ENCODE measurements at regions not wholly inside any gene's neighbourhood (a gene's known extent, or its start where the extent isn't known, plus 50 kb on each side); places are given as distances from the start of the nearest gene placed in this dataset.

DNA sequence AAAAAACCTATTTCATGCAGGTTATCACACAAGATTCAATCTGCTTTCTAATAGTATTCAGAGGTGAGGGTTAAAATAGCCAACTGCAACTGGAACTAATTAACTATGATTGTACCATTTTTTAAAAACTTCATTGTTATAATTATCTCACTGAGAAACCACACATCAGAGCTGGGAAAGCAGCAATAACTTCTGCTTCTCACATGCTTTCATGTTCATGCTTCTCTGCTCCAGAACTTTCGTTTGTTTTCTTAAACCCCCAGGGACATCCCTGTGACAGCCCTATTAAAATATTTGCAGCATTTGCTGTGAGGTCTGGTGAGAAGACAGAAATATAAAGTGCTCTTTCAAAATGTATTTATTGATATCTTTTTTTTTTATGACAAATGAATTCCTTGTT is 389.0 kb upstream of the SORCS1 start:
- 11% methylated on average over 1 of the region's 1 CpG for WGBS
- no peak overlapping the region for H3K4me3 ChIP-seq (ENCODE audit: low read depth, low read length)

DNA sequence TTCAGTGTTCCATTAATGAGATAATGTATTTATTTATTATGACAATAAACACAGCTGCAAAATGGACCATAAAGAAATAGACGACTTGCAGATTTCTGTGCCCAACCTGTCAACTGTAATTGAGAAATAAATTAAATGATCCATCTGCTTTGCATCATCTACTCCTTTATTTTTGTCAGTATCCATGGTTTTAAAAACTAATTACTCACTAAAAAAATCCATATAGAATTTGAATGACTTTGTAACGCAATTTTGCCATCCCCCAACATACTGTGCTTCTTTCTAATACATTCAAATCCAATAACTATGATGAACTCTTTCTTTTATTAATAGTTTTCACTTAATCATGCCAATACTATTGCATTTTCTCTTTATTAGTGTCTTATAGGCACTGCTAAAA is 388.5 kb upstream of the SORCS1 start:
- no peak for DNase-seq (ENCODE audit: extremely low spot score)

More for the DNA sequence above, 389.0 kb upstream of the SORCS1 start:
- no peak overlapping the region for H3K27ac ChIP-seq (ENCODE audit: low read depth)
- no peaks in the 10 kb centered on the region for H3K4me1 ChIP-seq (ENCODE audit: insufficient read depth)
- no peak for DNase-seq (ENCODE audit: extremely low spot score)
- H3K36me3 ChIP-seq (ENCODE audit: insufficient read depth), result no peaks in the 10 kb centered on the region

DNA sequence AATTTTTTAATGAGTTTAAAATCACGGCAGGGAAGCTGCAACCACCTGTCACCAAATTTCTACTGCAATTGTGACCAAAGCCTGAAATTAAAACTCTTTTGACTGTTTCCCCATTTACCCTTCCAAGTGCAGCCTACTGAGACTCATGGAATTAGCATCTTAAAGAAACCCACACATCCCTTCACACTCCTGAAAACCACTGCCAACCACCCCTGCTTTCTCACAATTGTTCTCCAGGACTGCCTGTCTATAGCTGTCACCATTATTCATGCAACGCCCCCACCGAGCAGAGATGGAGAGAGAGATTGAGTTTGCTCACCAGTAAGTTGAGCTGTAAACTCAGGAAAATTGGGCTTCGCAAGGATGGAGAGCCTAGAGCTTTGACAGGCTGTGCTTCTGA is 383.8 kb upstream of the SORCS1 start:
- H3K27ac ChIP-seq (ENCODE audit: low read depth), result no peak overlapping the region
- WGBS, result 56% methylated on average over 4 of the region's 4 CpGs
- DNase-seq (ENCODE audit: extremely low spot score), result no peak
- H3K4me1 ChIP-seq (ENCODE audit: insufficient read depth), result no peaks in the 10 kb centered on the region
- no peak overlapping the region for H3K4me3 ChIP-seq (ENCODE audit: low read depth, low read length)
- H3K36me3 ChIP-seq (ENCODE audit: insufficient read depth), result no peaks in the 10 kb centered on the region

More for the DNA sequence above, 388.5 kb upstream of the SORCS1 start:
- WGBS, result 50% methylated on average over 2 of the region's 2 CpGs
- Histone ChIP-seq H3K36me3 (ENCODE audit: insufficient read depth) (no peaks in the 10 kb centered on the region), H3K4me1 (ENCODE audit: insufficient read depth) (no peaks in the 10 kb centered on the region), H3K4me3 (ENCODE audit: low read depth, low read length) (no peak overlapping the region), H3K27ac (ENCODE audit: low read depth) (no peak overlapping the region)

DNA sequence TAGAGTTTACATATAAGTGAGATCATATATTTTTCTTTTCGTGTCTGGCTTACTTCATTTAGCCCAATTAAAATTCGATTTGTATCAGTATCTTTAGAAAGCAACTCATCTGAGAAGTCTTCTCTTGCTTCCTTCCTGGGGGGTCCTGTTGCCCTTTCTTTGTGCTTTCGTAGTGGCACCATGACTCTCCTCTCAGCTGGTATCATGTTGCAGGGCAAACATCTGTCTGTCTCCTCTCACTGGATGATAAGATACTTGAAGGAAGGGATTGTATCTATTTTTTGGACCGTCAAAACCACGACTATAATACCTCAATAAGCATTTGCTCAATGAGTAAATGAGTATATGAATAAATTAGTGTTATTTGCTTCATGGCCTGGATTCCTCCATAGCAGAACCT is 382.5 kb upstream of the SORCS1 start:
- WGBS, result 76% methylated on average over 5 of the region's 5 CpGs

DNA sequence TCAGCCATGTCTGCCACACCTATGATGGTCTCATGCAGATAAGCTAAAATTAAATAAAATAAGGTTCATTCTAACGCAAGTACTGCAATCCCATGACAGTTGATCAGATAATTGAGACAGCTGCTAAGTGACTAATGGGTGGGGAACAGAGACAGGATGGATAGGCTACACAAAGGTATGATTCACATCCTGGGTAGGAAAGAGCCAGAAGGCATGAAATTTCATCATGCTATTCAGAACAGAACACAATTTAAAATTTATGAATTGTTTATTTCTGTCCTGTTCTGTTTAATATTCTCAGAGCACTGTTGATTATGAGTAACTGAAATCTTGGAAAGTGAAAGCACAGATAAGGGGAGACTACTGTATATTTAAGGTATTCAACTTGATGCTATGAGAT is 381.8 kb upstream of the SORCS1 start:
- WGBS, result 26% methylated on average over 1 of the region's 1 CpG
- no peak overlapping the region for H3K4me3 ChIP-seq (ENCODE audit: low read depth, low read length)

More for the DNA sequence above, 382.5 kb upstream of the SORCS1 start:
- Histone ChIP-seq H3K4me1 (ENCODE audit: insufficient read depth) (no peaks in the 10 kb centered on the region), H3K4me3 (ENCODE audit: low read depth, low read length) (no peak overlapping the region), H3K27ac (ENCODE audit: low read depth) (no peak overlapping the region), H3K36me3 (ENCODE audit: insufficient read depth) (no peaks in the 10 kb centered on the region)
- no peak for DNase-seq (ENCODE audit: extremely low spot score)

DNA sequence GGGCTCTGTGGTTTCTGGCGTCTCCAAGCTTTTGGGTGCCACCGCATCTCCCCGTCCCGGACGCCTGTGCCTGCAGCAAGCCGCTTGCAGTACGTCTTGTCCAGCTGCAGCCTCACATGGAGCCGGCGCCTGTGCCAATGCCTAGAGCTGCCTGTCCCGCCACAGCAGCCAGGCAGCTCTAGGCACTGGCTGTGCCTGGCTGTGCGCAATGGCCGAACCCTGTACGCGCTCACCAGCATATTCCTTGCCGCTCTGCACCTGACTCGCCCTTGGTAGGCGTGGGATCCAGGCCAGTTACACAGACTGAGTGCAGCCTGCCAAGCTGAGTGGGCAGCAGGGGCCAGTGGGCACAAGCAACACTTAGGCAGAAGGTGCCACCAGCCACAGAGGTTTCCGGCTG is 381.2 kb upstream of the SORCS1 start:
- no peaks in the 10 kb centered on the region for H3K4me1 ChIP-seq (ENCODE audit: insufficient read depth)
- 96% methylated on average over 18 of the region's 18 CpGs for WGBS
- DNase-seq (ENCODE audit: extremely low spot score), result no peak
- no peak overlapping the region for H3K4me3 ChIP-seq (ENCODE audit: low read depth, low read length)
- no peaks in the 10 kb centered on the region for H3K36me3 ChIP-seq (ENCODE audit: insufficient read depth)
- H3K27ac ChIP-seq (ENCODE audit: low read depth), result no peak overlapping the region

More for the DNA sequence above, 381.8 kb upstream of the SORCS1 start:
- no peaks in the 10 kb centered on the region for H3K4me1 ChIP-seq (ENCODE audit: insufficient read depth)
- H3K27ac ChIP-seq (ENCODE audit: low read depth), result no peak overlapping the region
- H3K36me3 ChIP-seq (ENCODE audit: insufficient read depth), result no peaks in the 10 kb centered on the region
- DNase-seq (ENCODE audit: extremely low spot score), result no peak

DNA sequence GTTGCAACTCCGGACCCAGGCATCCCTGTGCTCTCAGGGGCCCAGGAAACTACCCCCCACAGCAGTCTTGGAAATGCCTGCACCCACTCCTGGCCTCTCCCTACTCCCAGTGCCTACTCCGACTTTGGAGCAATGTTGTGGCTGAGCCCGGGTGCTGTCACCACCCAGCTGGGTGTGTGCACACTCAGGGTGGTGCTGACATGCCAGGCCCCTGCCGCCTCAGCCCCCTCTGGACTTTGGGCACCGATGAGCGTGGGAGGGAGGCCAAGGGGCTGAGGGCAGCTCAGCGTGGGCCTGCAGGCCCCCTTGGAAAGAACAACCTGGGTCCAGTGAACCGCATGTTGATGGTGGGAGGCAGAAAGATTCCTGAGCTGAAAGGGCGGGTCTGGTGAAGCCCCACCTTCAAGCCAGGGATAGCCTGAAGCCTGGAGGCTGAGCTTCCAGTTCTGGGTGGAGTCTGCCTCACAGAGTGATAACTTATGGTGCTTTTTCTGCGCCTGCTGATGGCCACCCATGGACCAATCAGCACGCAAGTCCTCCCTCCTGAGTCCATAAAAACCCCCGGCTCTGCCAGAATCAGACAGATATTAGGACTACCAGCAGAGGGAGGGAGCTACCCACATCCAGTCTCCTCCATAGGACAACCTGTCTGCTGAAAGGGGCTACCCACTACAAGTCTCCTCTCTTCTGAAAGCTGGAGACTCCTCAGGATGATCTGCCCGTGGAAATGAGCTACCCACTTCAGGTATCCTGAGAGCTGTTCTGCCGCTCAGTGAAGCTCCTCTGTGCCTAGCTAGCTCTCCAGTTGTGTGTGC is 380.4 kb upstream of the SORCS1 start:
- DNase-seq (ENCODE audit: extremely low spot score), result no peak
- no peaks in the 10 kb centered on the region for H3K36me3 ChIP-seq (ENCODE audit: insufficient read depth)
- no peaks in the 10 kb centered on the region for H3K4me1 ChIP-seq (ENCODE audit: insufficient read depth)
- no peak overlapping the region for H3K27ac ChIP-seq (ENCODE audit: low read depth)
- no peak overlapping the region for H3K4me3 ChIP-seq (ENCODE audit: low read depth, low read length)
- 88% methylated on average over 14 of the region's 14 CpGs for WGBS

DNA sequence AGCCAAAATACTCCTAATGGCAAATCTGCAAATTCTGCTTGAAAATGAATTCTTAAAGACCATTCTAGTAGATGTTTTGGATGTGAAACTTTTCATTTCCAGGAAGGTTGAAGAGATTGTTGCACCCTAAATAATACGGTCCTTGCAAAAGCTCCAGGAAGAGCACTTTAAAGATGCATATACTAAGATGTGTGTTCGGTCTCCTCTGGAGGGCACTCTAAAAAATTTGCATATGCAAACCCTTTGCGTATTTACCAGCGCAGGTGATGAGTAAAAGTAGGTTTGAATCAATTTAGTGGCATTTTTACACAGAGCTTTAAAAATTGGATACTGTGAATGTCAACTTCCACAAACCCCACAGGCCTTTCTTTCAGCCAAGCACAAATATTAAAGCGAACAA is 378.1 kb upstream of the SORCS1 start:
- DNase-seq (ENCODE audit: extremely low spot score), result no peak
- H3K36me3 ChIP-seq (ENCODE audit: insufficient read depth), result no peaks in the 10 kb centered on the region
- WGBS, result 77% methylated on average over 5 of the region's 5 CpGs

DNA sequence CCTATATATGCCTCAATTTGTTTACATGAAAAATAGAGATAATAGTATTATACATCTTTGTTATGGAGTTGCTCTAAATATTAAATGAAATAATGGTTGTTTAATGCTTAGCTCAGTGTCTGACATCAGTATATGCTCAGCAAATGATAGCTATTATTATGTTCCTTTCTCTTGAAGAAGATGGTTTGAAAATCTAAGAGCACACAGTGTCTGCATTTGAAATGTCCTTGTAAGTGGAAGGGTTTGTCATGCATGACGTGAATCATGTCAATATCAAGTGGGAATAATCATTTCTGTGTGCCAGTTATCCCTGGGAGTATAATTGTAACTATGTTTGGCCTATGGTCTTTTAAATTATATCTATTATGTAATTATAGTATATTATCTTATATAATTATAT is 377.5 kb upstream of the SORCS1 start:
- Histone ChIP-seq H3K4me1 (ENCODE audit: insufficient read depth) (no peaks in the 10 kb centered on the region), H3K4me3 (ENCODE audit: low read depth, low read length) (no peak overlapping the region), H3K36me3 (ENCODE audit: insufficient read depth) (no peaks in the 10 kb centered on the region), H3K27ac (ENCODE audit: low read depth) (no peak overlapping the region)
- WGBS, result 95% methylated on average over 1 of the region's 1 CpG
- DNase-seq (ENCODE audit: extremely low spot score), result no peak

More for the DNA sequence above, 378.1 kb upstream of the SORCS1 start:
- Histone ChIP-seq H3K4me3 (ENCODE audit: low read depth, low read length) (no peak overlapping the region), H3K4me1 (ENCODE audit: insufficient read depth) (no peaks in the 10 kb centered on the region), H3K27ac (ENCODE audit: low read depth) (no peak overlapping the region)

DNA sequence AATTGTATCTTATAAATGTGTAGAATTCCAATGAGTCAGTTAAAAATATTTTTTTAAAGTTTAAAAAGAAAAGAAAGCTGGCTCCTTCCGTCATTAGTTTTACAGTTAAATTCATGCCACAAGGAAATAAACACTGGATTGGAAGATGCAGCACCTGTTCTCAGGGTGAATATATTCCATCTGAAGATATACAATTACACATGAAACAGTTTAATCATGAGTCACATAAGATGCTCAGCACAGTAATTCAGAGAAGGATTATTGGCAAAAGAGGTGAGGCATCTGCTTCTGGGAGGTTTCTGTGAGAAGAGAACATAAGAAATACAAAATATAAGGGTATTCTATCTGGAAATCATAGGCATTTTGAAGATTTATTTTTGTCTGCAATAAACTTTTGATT is 376.5 kb upstream of the SORCS1 start:
- DNase-seq (ENCODE audit: extremely low spot score), result no peak
- no peaks in the 10 kb centered on the region for H3K4me1 ChIP-seq (ENCODE audit: insufficient read depth)
- no peak overlapping the region for H3K4me3 ChIP-seq (ENCODE audit: low read depth, low read length)
- WGBS, result 80% methylated on average over 1 of the region's 1 CpG
- H3K27ac ChIP-seq (ENCODE audit: low read depth), result no peak overlapping the region
- H3K36me3 ChIP-seq (ENCODE audit: insufficient read depth), result no peaks in the 10 kb centered on the region

DNA sequence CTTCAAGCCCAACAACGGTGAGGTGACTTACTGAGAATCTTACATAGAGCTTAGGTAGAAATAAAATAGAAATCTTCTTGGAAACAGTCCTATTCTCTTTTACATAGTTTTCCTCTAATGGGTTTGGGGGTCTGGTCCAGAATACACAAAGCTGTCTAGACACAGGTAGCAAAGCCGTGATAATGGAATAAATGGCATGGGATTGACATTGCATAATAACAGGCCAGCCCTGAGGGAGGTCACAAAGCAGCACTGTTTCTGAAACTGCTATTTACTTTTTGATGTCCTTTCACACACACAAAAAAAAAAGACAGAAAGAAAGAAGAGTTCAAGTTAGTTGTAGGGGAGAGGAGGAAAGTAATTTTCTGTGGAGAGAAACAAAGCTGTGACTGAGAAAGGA is 364.8 kb upstream of the SORCS1 start:
- H3K36me3 ChIP-seq (ENCODE audit: insufficient read depth), result no peaks in the 10 kb centered on the region
- H3K4me3 ChIP-seq (ENCODE audit: low read depth, low read length), result no peak overlapping the region
- no peaks in the 10 kb centered on the region for H3K4me1 ChIP-seq (ENCODE audit: insufficient read depth)
- 81% methylated on average over 2 of the region's 2 CpGs for WGBS
- H3K27ac ChIP-seq (ENCODE audit: low read depth), result no peak overlapping the region
- DNase-seq (ENCODE audit: extremely low spot score), result no peak

DNA sequence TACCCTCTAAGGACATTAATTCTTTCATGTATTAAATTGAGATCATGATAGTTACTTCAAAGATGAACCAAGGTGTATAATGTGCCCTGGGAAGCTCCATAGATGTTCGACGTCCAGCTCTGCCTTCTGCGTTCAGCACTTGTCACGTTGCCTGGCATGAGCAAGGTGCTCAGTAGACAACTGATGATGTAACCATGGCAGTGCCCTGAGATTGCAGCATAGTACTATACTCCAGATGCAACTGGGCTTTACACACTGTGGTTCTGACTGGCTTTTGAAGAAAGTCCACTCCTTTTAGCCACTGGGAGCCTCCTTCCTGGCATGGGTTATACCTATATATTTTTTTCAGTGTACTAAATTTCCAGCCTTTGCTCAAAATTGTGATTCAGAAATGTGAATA is 355.8 kb upstream of the SORCS1 start:
- 93% methylated on average over 4 of the region's 4 CpGs for WGBS
- Histone ChIP-seq H3K4me1 (ENCODE audit: insufficient read depth) (no peaks in the 10 kb centered on the region), H3K4me3 (ENCODE audit: low read depth, low read length) (no peak overlapping the region), H3K36me3 (ENCODE audit: insufficient read depth) (no peaks in the 10 kb centered on the region), H3K27ac (ENCODE audit: low read depth) (no peak overlapping the region)
- no peak for DNase-seq (ENCODE audit: extremely low spot score)

DNA sequence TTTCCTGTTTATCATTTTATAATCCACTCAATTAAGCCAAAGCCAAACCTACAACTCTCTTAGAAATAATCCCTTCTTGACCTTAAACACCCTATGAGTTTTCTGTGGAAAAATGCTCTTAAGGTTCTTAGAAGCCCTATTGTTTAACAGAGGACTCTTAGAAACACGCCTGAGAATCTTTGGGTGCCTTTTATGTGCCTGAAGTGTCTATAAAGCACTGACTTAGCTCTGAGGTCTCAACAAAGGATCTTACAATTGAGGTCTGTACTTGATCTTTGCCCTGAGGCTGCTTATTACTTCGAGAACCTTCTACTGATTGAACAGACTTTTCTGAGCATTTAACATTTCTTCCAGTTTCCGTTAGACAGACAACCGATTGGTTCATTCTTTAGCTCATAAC is 353.3 kb upstream of the SORCS1 start:
- DNase-seq (ENCODE audit: extremely low spot score), result no peak
- H3K4me3 ChIP-seq (ENCODE audit: low read depth, low read length), result no peak overlapping the region
- 86% methylated on average over 4 of the region's 4 CpGs for WGBS
- no peaks in the 10 kb centered on the region for H3K36me3 ChIP-seq (ENCODE audit: insufficient read depth)
- no peak overlapping the region for H3K27ac ChIP-seq (ENCODE audit: low read depth)
- no peaks in the 10 kb centered on the region for H3K4me1 ChIP-seq (ENCODE audit: insufficient read depth)

DNA sequence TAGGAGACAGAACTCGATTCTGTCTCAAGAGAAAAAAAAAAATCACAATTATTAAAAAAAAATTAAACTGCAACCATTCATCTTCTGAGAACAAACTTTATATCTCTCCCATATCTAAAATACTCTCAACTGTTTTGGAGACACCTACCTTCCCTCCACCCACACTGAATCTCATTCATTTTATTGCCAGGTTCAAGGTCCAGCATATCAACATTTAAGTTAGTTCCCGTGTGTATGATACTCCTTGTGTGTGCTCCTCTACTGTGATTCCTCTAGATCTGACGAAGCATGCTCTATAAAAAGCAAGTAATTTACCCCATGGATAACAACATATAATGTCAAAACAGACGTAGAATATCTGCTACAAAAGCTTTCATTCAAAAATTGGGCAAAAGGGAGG is 351.8 kb upstream of the SORCS1 start:
- Histone ChIP-seq H3K4me3 (ENCODE audit: low read depth, low read length) (no peak overlapping the region), H3K27ac (ENCODE audit: low read depth) (no peak overlapping the region), H3K36me3 (ENCODE audit: insufficient read depth) (no peaks in the 10 kb centered on the region), H3K4me1 (ENCODE audit: insufficient read depth) (no peaks in the 10 kb centered on the region)
- WGBS, result 84% methylated on average over 4 of the region's 4 CpGs
- DNase-seq (ENCODE audit: extremely low spot score), result no peak

Measured in urinary bladder (tissue), 3 donors.